Stimulated activated CD8-positive, alpha-beta memory T cell treated with anti-CD3 and anti-CD28 coated beads, Interleukin-12 subunit alpha, Interleukin-12 subunit beta, amount 100 ng/mL, for 4 hours (primary cell): ENCODE measurements at regions not wholly inside any gene's neighbourhood (a gene's known extent, or its start where the extent isn't known, plus 50 kb on each side); places are given as distances from the start of the nearest gene placed in this dataset.
A peak's percentile ranks its signal among the peaks of the same experiment; 100 is the strongest.
"Not testable (repeated sequence)": the region's sequence is repeated elsewhere in the genome, so short reads cannot be mapped to it uniquely, and the experiment has no call there.

Source experiments
- DNase-seq: peaks from one replicate; pipeline ENCODE4 v3.0.0-alpha.2; 2020; ENCODE audit warnings: low read depth

DNA sequence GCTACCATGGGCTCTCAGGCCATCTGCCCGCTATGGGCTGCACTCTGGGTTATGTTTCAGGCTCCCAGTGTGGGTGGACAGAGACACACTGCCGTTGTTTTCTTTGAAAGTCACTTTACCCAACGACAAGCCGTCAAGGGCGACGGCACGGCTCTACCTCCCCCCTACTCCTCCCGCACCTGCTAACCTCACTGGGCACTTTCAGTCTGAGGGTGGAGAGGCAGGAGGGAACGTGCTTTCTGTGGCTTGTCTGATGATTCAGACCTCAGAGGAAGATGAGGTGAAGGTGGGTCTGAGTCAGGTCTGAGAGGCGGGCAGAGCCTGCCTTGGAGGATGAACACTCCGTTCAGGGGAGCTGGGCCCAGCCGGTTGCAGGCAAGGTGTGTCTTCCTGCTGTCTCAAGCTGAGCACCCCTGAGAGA lies 147.6 kb upstream of the HDAC4 start:
- DNase-seq: peak; percentile 41

DNA sequence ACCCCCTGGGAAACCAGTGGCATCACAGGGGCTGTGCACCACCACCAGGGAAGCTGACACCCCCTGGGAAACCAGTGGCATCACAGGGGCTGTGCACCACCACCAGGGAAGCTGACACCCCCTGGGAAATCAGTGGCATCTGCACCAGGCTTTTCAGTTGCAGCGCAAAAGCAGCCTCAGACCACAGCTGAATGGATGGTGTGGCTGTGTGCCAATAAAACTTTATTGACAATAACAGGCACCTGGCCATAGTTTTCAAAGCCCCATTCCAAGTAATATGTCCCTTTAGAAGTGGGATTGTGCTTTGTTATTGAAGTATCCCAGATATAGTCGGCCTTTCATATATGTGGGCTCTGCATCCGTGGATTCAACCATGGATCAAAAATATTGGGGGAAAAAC lies 146.3 kb upstream of the HDAC4 start:
- DNase-seq: not testable (repeated sequence)

DNA sequence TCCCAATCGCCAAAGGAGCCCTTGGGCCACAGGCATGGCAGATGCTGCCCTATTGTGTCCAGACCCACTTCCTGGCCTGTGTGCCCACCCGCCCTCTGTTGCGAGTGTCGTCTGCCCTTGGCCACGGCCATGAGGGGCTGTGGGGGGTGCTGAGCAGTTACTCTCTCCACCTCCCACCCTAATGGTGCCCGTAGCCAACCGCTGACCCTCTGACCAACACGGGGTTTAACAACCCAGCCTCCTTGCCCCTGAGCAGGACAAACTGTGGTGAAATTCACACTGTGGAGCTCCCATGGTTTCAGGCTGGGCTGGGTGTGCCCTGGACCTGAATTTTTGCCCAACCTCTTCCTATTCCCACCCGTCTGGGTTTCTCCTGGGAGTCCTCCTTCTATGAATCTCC lies 145.7 kb upstream of the HDAC4 start:
- no peak for DNase-seq

DNA sequence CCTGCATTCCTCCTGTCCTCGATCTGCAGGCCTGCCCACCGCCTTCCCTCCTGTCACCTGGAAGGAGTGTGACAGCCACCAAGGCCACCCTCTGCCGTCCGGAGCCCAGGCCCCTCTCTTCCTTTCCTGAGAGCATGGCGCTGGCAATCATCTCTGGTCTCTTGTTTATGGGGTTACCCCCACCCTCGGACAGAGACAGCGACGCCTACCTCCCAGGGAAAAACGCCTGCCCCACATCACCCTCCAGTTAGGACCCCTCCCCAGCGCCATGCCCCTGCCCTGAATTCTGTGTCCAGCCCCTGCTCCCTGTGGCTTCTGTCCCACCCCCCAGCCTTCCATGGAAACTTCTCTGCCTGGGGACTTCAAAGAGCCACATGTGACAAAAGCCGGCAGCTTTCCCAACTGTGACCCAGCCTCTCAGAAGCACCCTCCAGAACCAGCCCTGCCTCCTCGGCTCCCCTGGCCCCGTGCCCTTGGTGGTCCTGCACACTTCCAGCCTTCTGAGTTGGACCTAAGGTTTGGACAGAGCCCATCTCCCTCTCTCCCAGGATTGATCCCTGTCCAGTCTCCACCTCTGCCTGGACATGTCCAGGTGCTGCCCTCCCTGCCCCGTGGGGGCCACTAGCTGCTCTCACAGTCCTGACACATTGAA lies 145.0 kb upstream of the HDAC4 start:
- DNase-seq: no peak

DNA sequence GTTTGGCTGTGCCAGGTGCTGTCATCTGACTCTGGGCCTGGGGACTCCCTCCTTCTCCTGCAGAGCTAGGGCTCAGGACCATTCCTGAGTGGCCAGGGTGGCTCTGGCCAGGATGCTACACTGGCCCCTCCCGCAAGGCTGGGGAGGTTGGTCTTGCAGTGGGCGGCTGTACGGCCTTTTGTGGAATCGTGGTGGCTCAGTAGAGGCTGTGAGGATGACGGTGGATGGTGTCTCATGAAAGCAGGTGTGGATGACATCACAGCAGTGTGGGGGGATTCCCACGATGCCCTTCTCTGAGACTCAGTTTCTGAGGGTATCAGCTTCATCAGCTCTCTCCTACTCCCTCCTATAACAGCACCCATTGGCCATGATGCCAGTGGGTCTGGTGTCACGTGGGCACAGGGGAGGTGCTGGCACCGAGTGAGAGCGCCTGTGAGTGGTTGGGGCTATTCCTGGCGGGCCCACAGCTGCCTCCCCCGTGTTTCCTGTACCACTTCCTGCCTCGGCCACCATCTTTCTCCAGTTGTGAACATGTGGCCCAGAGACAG lies 144.2 kb upstream of the HDAC4 start:
- DNase-seq: peak; percentile 42

DNA sequence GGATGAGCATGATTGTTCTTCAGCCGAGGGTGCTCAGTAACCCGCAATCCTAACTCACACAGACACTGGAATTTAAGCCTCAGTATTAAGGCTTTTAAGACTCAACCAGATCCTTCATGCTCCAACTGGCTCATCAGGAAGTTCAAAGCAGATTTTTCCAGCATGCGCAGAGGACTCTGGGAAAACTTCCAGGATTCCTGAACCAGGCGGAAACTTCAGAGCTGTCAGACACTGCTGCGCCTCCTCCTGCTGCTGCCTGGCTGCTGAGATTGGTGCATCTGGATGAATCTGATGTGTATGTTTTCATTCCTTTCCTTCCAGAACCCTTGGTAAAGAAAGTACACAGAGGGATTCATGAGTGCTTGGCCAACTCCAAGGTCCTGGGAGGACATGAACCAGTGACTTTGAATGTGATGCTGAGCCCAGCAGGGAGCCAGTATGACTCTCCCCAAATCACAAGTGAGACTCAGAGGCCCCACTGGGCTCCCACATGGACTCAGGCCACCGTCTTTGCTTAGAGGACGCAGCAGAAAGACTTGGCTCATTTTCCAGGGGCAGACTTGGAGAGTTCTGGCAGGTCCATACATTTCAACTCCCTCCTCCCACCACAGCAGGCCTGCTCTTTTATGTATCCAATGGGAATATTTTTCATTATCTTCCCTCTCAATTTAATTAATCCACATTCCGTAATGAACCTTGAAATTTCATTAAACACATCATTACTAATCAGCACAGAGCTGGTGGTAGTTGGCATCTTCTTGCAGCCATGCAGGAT lies 143.5 kb upstream of the HDAC4 start:
- DNase-seq: no peak

DNA sequence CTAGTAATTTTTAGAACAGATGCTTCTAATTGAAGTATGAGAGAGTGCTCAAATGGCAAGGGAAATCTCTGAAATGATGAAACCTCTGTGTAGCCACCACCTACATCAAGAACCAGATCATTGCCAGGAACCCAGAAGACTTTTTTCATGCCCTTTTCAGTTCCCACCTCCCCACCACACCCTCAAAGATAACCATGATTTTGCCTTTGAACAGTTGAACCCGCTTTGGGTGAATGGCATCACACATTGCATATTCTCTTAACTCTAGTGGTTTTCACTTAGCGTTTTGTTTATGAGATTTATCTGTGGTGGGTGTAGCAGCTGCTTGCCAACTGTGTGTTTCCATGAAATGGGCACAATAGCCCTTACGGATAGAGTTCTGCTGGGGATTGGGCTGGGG lies 142.9 kb upstream of the HDAC4 start:
- DNase-seq: no peak

DNA sequence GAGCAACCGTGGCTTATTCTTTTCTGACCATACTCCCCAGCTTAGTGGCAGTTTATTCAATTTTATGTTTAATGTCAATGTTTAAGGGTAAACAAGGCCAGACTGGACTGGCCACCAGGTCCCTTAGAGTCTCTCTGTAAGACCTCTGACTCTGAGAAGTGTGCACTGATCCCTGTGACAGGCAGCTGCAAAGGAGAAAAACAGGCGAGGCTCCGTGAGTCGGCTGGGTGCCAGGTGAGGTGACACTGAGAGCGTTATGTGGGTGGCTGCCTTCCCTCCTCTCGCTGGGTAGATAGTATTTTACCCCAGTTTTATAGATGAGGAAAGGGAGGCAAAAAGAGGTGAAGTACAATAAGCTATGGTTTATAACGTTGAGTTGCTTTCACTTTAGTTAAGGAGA lies 139.4 kb upstream of the HDAC4 start:
- no peak for DNase-seq

DNA sequence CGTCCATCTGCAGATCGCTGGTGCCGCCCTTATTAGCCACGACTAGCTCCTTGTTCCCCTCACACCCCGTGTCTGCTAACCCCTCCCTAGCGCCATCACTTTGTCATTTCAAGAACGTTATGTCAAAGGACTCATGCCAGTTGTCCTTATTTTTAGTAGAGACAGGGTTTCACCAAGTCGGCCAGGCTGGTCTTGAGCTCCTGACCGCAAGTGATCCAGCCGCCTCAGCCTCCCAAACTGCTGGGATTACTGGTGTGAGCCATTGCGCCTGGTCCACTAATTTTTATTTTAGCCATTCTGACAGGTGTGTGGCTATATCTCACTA lies 138.9 kb upstream of the HDAC4 start:
- DNase-seq: no peak

DNA sequence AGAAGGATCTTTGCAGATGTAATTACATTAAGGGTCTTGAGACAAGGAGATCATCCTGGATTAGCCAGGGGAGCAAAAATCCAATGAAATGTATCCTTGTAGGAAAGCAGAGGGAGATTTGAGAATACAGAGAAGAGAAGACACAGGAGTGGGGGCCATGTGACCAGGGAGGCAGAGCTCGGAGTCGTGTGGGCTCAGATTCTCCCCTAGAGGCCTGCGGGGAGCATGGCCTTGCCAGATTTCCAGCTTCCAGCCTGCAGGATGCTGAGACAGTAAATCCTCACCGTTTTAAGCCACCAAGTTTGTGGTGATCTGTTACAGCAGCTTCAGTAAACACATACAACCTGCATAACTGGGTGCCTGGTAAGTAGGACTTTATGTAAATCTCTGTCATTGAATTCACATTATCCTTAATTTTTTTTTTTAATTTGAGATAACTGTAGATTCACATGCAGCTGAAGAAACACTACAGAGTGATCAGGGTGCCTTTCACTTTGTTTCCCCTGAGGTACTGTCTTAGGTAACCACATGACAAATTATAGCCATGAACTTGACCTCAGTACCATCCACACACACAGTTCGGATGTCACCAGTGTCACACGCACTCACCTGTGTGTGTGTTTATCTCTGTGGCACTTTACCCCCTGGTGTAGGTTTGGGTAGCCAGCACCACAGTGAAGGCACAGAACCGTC lies 138.4 kb upstream of the HDAC4 start:
- no peak for DNase-seq

DNA sequence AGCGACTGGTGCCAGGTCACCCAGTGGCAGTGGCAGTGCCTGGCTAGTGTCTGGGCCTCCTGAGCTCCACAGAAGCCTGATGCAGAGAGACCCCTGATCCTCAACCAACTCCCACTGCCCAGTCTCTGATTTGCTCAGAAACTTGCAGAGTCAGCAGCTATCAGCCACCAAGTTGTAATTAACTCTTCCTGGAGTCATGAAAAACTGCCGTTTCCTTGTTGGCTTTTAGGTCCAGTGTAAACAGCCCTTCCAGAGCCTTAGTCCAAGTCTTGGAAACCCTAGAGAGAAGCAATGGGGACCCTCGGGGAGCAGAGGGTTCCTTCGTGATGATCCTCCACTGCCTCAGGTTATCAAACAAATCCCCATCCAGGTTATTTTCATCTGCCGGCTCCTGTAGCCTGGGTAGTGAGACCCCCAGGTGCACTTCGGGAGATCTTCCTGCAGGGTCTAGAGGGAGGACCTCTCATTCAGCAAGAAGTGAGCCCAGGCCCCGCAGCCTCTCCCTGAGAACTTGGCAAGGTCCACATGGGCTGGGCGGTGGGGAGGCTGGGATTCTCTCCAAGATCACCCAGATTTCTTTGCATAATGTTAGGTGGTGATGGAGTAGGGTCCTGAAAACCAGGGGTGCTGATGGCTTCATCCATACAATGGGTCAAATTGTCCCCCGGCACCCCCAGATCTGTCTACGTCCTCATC lies 137.7 kb upstream of the HDAC4 start:
- DNase-seq: no peak

DNA sequence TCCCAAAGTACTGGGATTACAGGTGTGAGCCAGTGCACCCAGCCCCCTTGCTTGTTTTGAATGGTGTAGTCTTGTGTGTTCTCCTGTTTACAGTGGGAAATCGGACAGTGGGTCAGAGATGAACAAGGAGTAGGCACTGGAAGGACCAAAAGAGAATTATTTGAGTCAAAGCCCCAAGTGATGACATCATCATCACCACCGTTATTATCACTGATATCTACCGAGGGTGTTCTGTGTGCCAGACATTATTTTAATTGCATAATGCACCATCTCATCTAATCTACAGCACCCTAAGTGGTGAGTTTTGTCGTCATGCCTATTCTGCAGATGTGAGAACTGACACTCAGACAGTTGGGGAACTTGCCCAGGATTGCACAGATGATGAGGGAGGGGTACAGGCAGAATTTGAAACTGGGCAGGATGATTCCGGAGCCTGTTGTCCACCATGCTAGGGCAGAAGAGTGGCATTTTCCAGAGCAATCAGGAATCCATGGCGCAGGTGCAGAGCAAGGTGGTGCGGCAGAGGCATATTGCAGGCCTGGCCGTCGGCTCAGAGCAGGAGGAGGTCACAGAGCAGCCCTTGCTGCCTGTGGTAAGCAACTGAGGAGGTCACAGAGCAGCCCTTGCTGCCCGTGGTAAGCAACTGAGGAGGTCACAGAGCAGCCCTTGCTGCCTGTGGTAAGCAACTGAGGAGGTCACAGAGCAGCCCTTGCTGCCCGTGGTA lies 137.0 kb upstream of the HDAC4 start:
- no peak for DNase-seq

DNA sequence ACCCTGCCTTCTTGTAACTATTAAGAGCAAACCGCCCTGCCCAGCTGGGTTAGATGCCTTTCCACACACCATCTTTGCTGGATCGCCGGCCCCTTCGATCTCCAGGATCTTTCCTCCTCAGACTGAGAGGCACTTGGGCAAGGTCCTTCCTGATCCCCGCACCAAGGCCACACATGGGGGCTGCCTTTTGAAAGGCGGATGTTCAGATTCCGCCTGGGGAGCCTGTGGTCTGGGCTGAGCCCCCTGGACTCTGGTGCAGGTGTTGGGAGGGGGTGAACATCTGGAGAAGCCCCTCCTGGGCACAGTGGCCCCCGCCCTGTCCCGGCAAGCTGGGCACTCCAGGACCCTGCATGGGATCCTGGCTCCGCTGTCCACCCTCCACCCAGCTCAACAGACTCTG lies 135.4 kb upstream of the HDAC4 start:
- DNase-seq: no peak

DNA sequence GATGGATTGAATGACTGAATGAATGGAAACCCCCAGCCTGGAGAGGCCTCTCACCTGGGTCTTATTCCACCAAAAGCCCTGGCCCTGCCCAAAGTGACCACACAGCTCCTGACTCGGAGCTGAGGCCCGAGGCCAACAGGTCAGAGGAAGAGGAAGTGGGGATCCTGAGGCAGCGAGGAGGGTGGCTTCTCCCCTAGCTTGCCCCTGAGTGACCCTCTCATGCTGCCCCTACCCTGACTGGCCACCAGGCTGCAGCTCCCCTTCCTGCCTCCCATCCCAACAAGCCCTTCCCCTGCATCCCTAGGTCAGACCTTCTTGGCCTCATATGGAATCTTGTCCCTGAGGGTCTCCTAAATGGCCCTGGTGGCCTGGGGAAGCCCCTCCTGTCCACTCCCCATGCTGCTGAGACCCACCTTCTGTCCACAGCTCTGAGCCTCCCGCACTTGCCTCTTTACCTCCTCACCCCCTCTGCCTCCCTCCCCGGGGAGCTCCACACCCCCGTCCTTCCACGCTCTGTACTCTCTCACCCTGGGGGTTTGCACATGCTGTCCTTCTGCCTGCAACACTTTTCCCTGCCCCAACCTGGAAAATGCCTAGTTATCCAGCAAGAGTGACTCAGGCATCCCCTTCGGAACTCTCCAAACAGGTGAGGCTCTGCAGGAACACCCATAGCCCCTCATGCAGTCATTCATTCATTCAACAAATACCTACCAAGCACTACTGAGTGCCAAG lies 134.8 kb upstream of the HDAC4 start:
- DNase-seq: no peak

DNA sequence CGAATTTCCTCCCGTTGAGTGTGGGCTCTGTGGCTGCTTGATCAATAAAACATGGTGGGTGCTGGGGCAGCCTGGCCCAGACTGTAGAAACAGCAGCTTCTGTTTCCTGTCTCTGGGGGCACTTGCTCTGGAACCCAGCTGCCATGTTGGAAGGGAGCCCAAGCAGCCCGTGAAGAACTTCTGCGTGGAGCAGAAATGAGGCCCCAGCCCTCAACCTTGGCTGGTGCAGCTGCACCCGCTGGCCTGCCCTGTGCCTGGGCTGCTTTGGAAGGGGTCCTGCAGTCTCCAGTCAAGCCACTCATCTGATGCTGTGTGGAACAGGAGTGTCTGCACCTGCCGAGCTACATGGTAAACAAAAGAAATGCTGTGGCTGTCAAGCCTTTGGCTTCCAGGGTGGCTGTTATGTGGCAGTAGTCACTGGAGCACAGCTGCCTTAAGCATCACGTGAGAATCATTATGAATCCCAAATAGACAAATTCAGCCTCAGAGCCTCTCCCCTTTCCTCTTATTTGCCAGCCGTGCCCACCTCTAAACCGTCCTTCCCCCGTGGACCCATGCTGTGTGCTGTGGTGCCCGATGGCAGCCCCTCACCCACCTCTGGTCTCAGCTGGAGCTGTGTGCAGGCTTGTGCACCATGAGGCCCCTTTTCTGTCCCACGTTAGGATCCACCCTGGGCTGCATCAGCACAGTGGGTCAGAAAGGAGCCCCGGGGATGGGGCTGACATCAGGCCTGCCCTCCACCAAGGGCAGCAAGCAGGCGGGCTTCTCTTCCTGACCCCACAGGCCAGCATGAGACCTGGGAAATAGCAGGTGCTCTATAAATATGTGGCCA lies 134.0 kb upstream of the HDAC4 start:
- no peak for DNase-seq

DNA sequence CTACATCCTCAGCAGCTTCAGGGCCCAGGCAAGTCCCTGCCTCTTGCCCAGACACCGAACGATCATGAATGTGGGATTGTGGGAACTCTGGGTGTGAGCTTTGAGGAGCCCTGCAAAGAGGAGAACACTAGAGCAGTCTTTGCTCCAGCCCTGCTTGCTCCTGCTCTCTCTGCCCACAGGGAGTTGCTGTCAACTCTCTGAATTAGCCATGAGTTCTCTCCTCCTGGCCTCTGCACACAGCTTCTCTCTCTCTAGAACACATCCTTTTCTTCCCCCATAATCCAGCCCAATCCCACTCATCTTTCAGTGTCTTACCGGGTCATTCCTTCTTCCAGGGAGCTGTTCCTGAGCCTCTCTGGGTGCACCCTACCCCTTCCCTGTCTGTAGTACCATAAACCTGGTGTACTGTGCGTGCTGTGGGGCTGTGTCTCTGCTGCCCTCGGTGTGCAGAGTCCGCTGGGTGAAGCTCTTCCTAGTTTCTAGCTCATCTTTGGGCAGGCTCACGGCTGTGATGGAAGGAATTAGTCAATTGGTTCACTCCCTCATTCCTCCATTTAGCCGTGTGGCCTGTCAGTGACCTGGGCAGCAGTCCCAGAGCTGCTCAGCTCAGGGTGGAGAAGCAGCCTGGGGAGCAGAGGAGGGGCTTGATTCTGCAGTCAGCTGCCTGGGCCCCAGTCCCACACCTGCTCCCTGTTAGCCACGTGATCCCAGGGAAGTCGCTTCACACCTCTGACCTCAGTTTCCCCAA lies 132.9 kb upstream of the HDAC4 start:
- DNase-seq: no peak

DNA sequence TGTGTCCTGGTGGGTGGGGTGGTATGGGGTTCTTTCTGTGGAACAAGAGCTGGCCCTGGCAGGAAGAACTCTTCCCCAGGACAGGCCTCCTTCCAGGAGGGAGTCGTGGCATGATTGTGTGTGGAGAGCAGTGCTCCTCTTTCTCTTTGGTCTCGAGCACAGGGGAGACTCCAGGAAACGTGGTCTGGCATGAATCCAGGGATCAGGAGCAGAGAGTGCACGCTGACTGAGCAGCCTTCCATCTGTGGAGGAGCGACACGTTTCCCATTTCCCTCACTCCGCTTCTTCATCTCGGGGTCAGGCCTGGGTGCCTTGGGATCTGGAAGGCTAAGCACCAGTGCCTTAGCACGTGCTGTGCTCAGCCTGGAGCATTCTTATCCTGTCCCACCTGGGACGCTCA lies 132.0 kb upstream of the HDAC4 start:
- no peak for DNase-seq

DNA sequence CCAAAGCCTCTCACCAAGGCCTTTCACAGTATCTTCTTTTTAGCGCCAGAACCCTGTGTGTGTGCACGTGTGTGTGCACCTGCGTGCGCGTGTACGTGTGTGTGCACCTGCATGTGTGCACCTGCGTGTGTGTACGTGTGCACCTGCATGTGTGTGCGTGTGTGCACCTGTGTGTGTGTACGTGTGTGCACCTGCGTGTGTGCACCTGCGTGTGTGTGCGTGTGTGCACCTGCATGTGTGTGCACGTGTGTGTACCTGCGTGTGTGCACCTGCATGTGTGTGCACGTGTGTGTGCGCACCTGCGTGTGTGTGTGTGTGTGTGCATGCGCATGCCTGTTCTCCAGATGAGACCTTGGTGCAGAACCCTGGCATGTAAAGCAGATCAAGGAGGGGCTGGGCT lies 131.4 kb upstream of the HDAC4 start:
- DNase-seq: no peak

DNA sequence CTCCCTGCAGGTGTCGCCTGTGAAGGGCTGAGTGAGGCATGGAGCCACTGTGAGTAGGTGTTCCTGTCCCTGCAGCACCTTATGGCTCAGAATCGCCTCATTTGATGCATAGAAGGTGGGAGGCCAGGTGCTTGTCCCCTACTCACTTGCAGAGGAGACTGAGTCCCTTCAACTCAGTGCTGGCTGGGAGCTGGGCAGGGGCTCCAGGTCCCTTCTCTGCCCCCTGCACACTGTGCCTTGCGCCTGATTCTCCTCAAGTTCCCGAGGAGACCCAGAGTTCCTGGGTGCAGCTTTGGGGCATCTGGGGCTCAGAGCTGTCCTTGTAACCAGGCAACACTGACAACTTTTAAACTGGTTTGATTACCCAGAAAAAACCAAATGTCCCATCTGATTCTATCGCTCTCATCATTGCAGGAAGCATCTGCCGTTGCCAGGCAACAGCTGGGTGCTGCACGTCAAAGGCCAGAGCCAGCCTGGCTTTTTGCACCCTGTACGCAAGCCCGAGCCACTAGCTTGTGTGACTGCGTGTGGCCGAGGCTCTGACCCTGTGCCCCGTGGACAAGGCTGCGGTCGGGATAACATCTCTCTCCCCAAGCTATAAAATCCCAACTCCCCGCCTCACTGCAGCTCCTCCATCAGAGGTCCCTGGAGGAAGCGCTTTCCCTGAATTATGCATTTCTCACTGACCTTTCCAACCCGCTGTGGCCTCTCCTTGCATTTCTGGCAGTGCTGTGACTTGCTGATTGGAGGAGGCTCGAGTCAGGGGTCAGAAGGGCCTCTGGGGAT lies 130.8 kb upstream of the HDAC4 start:
- DNase-seq: no peak
